Right hindlimb (tissue), 1 donor: ENCODE measurements at regions not wholly inside any gene's neighbourhood (a gene's known extent, or its start where the extent isn't known, plus 50 kb on each side); places are given as distances from the start of the nearest gene placed in this dataset.
"Not testable (repeated sequence)": the region's sequence is repeated elsewhere in the genome, so short reads cannot be mapped to it uniquely, and the experiment has no call there.

Source experiments
- DNase-seq: peaks from one replicate; pipeline ENCODE4 v3.0.0-alpha.2; 2018

DNA sequence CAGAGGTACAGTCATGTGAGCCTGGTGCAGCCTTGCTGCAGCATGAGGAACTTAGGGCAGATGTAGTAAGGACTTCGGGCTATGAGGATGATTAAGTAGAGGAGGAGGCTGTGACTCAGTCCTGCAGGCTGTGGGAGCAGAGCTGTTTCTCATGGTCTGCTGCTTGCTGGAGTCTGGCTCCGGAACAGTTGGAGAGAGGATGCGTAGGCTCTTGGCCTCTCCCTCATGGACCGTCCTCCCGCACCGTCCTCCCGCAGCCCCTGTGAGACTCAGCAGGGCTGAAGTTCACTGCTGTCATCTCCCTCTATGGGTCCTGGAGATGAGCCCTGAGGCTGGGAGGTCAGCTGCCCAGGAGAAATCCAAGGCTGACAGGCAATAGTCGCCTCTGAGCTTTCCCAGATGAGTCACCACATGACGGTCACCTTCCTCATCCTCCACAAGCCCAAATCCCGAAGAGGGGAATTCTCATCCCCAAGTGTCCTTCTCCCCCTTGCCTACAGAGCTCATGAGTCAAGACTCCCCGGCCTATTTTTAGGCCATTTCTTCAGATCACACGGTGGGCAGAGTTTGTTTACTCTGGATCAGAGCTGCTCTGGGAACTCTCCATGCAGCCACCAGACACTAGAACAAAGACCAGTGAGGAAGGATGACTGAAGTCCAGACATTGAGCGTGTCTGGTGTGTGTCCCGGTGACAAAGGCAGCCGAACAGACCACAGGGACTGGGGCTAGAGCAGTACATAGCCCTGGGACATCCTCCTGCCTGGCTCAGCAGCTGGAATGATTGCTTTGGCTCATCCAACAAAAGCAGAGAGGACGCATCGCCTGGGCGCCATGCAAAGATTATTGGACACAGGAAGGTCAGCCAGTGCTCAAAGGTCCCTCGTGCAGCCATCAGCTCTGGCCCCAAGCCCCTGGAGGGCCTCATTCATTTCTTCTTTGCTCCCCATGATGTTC lies 134.5 kb downstream of the NPIPB11 start:
- not testable (repeated sequence) for DNase-seq

DNA sequence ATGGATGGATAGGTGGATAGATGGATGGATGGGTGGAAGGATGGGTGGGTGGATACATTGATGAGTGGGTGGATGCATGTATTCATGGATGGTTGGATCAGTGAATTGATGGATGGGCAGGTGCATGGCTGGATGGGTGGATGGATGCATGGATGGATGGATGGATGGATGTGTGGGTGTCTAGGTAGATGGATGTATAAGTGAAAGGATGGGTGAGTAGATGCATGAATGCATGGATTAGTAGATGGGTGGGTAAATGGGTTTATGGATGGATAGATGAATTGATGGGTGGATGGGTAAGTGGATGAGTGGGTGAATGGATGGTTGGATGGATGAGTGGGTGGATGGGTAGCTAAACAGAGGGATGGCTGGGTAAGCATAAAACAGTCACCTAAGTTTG lies 135.6 kb downstream of the NPIPB11 start:
- DNase-seq: not testable (repeated sequence)

DNA sequence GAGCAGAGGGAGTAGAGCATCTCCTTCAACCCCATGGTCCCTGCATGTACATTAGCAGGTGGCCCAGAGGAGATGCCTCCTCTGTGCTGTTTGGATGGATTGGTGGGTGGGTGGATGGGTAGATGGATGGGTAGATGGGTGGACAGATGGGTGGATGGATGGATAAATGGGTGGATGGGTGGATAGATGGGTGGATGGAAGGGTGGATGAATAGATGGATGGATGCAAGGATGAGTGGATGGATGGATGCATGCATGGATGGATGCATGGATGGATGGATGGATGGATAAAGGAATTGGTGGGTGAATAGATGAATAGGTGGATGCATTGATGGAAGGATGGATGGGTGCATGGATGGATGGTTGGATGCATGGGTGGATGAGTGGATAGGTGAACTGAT lies 136.5 kb downstream of the NPIPB11 start:
- not testable (repeated sequence) for DNase-seq

DNA sequence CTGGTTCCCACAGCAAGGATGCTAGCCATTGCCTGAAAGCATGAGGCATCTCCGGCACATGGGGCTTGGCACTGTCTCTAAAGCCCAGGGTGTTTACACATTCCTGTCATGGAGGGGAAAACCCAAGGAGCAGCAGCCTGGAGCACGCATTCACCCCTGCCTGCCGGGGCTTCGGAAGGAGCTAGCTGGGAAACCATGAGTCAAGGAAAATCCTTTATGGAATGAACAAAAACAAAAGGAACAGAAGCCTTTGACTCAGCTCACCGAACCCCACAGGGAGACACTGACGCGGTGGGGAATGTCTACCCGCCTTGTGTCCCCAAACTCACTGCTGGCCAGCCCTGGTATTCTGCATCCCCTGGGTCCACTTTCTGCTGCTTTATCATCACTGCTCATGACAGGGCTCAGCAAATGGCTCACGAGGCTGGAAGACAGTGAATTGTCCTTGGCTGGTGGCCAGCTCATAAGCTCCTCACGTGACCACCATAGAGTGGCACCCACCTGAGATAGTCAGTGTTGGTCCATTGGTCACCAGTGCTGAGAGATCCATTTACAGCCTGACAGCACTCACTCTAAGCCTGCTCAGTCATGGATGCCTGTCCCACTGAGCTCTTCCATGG lies 137.2 kb downstream of the NPIPB11 start:
- not testable (repeated sequence) for DNase-seq

DNA sequence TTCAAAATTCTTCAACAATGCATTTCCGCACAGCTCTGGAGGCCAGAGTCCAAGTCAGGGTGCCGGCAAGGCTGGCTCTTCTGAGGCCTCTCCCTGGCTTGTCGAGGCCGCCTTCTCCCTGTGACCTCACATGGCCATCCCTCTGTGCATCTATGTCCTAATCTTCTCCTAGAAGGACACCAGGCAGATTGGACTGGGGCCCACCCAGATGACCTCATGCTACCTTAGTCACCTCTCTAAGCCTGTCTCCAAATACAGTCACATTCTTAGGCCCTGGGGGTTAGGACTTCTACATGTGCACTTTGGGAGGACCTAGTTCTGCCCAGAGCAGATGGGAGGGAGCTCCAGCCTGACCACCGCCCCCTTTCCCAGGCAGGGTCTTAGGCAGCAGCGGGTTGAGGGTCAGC lies 137.7 kb downstream of the NPIPB11 start:
- not testable (repeated sequence) for DNase-seq

DNA sequence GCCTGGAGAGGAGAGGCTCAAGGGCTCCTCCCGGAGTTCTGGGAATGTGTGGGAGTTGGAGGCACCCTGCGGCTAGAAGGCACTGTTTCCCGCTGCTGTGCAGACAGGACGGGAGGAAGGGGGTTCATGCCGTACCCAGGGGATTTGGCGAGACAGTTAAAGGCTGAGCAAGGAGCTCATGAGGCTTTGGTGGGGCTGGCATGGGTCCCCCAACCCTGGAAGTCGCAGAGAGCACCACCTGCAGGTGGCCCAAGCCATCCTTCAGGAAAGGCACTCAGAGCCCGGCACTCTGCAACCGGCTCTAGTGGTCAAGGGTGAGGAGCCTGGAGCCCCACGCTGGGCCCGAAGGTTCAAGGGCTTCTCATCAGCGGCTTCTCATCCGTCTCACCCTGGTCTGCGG lies 138.2 kb downstream of the NPIPB11 start:
- not testable (repeated sequence) for DNase-seq

DNA sequence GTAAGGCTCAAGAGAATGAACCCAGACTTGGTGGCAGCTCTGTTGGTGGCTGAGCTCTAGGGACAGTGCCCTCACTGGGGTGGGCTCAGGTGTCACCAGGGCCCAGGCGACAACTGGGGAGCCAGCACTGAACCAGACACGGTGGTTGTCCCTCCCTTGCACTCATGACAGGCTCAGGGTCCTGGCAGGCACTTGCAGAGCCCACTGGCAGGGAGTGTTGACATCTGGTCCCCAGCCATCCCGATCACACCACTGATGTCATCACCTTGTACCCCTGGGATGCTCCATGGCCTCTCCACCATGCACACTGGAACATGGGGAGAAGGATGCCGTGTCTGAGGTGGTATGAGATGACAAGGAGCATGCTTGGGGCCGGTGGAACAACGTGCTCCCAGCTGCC lies 138.6 kb downstream of the NPIPB11 start:
- not testable (repeated sequence) for DNase-seq

DNA sequence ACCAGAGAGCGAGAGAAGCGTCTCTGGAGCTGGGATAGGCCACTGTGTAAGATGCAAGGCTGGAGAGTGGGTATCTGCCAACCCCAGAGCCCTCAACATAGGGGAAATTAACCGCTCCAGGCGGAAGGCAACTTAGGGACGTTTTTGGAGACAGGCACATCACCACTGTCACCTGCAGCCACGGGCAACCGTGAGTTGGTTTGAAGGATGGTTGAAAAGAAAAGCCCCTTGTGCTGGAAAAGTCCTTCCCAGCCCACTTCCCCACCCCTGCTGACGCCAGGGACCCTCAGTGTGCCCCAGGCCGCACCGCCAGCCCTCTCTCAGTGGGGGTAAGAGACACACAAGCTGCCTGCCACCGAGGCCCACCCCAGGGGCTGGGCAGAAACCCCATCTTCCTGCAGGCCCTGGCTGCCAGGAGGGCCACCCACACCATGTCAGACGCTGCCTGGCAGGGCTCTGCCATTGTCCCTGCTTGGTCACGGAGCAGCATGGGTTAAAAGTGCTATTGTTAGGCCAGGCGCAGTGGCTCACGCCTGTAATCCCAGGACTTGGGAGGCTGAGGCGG lies 139.4 kb downstream of the NPIPB11 start:
- DNase-seq: not testable (repeated sequence)

DNA sequence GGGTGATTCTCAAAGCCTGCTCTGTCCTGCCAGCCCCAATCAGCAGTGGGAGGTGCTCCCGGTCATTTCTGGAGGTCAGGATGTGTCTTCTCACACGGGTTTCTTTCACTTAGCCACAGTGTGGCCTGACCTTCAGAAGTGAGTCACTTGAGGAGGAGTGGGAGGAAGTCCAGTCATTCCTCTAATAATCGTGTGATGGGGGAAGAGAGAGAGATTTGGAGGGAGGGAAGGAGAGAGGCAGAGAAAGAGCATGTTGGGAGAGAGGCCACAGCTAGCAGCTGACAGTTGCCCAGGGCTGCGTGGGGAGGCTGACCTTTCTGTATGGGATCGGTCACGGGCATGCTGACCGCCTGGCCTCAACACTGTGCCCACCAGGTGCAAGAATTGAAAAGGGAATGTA lies 139.9 kb downstream of the NPIPB11 start:
- not testable (repeated sequence) for DNase-seq

DNA sequence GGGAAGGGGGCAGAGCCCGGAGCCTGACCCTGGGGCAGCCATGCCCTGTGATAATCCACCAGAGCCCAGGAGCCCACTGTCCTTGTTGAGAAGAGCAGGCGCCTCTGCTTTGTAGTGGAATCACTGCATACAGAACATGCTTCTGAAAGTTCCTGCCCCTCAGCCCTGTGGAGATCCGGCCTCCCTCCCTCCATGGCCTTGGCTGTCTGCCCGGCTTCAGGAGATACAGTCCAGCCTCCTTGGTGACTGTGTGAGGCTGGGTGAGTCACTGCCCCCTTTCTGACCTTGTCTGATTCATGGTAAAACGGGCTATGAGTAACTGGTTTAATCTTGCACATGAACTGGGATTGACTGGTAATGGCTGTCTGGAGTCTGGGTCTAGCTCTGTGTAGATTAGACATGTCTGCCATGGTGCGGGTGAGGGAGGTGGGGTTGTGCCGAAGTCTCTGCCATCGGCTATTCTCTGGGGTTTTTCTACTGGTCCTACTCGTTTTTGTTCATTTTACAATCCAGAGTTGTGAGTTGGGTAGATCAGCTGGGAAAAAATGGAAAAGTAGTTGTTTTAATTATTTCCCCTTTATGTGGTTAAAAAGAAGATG lies 141.2 kb downstream of the NPIPB11 start:
- DNase-seq: peak; percentile 85

DNA sequence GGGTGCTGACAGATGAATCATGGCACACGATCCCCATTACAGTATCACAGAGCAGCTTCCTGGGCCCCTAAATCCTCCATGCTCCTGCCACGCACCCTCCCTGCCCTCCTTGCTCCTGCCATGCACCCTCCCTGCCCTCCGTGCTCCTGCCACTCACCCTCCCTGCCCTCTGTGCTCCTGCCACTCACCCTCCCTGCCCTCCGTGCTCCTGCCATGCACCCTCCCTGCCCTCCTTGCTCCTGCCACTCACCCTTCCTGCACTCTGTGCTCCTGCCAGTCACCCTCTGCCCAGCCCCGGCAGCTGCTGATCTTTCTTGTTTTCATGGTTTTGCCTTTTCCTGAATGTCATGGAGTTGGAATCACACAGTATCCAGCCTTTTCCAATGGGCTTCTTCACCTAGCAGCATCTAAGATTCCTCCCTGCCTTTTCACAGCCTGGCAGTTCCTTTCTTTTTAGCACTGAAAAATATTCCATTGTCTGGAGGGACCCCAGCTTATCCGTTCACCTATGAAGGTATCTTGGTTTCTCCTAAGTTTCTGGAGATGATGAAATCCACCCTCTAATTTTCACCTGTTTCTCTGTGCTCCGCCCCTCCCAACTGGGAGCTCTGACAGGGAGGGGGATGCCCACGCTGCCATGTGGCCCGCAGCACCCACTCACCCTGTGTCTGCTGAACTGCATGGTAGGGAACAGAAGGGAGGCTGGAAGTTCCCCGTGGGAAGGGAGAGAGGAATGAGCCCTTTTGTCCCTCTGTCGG lies 142.3 kb downstream of the NPIPB11 start:
- DNase-seq: not testable (repeated sequence)

DNA sequence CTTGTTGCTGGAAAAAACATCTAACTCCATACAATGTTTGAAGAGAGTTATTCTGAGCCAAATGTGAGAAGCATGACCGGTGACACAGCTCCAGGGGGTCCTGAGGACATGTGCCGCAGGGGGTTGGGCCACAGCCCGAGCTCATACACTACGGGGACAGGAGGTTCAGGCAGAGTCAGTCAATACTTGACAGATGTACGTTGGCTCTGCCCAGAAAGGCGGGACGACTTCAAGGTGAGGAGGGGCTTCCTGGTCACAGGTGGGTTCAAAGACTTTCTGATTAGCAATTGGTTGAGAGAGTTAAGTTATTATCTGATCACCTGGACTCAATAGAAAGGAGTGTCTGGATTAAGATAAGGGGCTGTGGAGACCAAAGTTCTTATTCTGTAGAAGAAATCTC lies 143.8 kb downstream of the NPIPB11 start:
- not testable (repeated sequence) for DNase-seq

DNA sequence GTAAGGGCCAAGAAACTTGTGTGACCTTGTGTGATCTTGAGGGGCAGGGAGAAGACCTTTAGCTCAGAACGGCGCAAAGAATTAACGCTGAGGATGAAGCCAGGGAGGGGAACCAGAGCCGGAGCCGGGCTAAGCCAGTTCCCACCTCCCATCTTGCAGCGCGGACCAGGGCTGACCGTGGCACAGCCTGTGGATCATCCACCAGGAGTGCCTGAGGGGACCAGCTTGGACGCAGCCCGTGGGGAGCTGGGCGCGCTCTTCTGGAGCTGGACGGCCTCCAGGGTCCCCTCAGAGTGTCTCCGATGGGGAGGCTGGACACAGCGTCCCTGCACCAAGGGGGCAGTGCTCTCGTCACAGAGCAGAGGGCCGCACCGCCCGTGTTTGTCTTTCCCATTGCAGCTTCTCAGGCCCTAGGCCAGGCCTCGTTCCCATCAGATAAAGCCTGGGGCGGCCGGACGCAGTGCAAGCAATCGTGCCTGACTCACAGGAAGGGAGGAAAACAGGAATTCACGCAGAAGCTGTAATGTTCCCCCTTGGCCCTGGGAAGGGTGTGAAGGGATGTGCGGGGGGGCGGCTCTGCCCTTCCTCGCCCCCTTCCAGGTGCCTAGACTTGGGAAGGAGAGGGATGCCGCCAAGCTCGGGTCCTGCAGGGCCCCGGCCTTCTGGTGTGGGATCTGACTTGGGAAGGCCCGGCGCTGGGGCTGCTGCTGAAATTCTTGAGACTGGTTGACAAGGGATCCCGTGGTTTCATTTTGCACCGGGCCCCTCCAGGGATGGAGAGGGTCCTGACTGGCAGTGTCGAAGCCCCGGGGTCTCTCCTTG lies 144.9 kb downstream of the NPIPB11 start:
- DNase-seq: not testable (repeated sequence)

DNA sequence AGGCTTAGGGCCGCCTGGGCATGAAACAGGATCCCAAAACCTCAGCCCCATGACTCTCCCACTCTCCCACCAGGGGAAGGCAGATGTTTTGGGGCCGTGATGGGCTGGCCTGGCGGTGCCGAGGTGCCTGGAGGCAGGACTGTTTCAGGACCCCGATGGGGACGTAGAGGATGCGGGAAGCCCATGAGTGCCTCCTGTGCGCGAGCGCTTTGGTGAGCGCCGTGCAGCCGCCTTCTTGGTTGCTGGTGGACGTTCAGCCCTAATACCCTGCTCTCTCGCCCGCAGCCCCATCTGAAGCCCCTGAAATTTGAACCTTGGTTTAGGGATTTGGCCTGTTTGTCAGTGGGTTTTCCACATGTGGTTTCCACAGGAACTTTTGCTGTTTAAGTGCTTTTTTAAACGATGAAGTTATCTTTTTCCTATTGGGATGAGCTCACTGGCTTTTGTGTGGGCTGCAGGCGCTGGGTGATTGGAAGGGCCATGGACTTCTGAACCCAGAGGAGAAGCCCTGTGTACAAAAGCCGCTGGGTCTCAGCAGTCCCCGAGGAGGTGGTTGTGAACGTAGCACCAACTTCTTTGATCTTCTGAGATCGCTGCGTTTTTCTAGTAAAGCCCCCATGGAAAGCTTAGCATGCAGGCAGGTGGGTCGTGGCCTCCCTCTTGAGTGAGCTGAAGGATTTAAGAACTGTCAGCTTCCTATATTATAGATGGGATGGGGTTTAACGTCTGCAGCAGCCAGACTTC lies 145.7 kb downstream of the NPIPB11 start:
- not testable (repeated sequence) for DNase-seq

DNA sequence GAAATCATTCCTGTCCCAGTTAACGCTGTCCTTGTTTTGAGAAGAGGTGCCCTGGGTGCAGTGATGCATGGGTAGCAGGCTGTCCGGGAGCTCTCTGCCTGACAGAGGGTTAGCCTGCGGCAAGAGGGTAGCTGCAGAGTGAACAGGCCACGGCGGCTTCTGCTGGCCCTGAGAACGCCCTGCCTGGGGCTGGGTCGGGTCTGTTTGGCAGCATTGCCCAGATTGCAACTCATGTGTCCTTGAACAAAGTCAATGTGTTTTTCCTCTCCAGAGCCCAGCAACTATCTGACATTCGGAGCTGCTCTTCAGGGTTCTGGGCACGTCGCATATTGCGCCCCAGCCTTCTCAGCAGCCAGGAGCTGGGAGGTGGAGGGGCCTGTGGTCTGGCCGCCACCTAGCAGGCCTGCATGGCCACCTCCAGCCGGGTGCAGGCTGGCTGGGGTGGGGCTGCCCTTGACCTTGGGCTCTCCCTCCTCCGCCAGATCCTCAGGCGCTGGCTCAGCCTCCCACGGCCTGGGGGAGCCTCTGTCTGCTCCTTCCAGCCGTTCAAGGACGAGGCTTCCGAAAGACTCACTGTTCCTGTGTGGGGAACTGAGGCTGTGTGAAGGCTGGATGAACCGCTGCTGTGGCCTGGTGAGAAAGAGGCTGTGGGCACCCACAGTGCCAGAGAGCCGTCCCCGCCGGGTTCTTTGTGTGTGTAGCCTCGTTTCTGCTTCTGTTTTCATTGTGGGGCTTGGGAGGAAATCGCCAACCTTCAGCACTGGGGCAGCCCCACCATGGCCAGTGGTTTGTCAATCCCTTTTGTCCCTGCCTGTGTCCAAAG lies 146.7 kb downstream of the NPIPB11 start:
- not testable (repeated sequence) for DNase-seq

DNA sequence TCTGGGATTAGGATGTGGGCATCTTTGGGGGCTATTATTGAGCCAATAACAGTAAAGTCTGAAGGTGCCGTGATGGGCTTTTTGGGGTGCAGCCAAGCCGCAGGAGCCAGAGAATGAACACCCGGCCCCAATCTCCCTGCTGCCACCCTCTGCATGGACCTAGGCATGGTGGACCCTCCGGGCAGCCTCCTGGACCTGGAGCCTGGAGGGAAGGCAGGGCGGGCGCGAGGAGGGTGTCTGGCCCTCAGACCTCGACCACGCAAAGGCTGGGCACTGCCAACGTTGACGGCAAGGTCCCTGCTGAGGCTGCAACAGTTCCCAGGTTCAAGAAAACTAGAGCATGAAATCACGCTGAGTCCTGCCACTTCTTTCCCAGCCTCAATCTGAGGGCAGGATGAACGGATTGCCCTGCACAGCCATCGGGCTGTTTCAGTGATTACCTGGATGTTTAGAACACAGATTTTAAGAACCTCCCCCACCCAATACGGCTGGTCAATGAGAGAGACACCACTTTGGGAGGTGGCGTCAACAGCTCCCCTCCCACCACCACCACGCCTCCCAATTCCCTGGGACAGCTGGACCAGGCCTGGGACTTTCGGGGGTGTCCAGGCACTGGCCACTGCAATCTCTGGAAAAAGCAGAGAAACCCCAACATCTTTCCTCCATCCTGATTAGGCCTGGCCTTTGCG lies 147.4 kb downstream of the NPIPB11 start:
- DNase-seq: not testable (repeated sequence)

DNA sequence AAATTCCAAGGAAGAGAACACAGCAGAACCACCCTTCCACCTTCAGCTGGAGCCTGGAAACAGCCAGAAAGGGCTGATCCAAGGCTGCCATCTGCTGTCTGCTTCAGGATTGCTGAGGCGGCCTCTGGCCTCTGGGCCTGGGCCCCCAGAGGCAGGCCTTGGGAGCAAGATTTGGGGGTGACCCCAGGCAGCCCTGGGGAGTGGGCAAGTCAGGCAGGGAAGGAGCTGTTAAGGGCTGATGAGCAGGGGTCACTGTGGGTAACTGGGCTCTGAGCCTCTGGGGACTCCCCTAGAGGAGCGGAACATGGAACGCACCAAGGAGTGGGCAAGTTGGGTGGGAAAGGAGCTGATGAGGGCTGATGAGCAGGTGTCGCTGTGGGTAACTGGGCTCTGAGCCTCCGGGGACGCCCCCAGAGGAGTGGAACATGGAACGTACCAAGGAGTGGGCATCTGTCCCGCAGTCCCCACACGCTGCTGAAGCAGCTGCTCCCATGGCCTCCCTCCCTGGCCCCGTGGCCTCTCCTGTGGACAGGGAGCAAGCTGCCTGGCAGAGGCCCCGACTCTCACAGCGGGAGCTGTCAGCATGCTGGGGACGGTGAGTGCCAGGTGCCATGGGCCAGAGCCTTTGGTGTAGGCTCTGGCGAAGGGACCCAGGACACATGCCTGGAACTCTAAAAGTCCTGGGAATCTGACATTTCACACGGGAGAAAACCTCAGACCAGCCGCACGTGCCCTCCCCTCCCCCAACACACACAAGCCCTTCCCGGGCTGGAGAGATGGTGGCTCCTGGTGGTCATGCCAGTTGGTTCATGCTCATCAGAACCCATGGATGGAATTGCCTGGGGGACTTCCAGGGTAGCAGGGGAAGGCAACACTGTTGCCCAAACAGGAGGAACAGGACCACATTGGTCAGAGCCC lies 148.8 kb downstream of the NPIPB11 start:
- not testable (repeated sequence) for DNase-seq

DNA sequence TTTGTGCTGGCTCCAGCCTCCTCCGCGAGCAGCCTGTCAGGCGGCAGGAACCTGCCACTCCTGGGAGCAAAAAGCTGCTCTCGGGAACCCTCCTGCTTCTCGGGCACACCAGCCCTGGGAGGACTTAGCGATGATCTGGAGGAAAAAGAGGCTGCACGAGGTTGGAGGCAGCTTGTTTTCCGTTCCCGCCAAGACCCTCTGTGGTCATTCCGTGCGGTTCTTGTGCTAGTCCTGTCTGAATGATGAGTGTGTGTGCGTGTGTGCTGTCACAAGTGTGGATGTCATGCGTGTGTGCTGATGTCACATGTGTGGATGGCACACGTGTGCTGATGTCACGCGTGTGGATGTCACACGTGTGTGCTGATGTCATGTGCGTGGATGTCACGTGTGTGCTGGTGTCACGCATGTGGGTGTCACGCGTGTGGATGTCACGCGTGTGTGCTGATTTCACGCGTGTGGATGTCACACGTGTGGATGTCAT lies 150.0 kb downstream of the NPIPB11 start:
- no peak for DNase-seq
